Panc1 (cell line): ENCODE measurements at regions not wholly inside any gene's neighbourhood (a gene's known extent, or its start where the extent isn't known, plus 50 kb on each side); places are given as distances from the start of the nearest gene placed in this dataset.

ENCODE experiments used
- CTCF ChIP-seq: fragments of 450-650 bp; IDR thresholded peaks from 2 replicates; pipeline ENCODE4 v1.5.1; 2017; ENCODE audit warnings: mild to moderate bottlenecking
- POLR2AphosphoS5 ChIP-seq: IDR thresholded peaks from 2 replicates; pipeline ENCODE4 v1.6.1; 2012; ENCODE audit warnings: mild to moderate bottlenecking, low read depth, low read length, moderate library complexity
- REST ChIP-seq, 2 experiments: IDR thresholded peaks; 2 replicates each; pipeline ENCODE4 v1.6.1; 2011 to 2012; ENCODE audit warnings: low read depth in 2 of 2, control low read depth in 1 of 2, low read length in 1 of 2, mild to moderate bottlenecking in 1 of 2, moderate library complexity in 1 of 2; ENCODE audit not compliant: insufficient read depth in 1 of 2
- TCF7L2 ChIP-seq: IDR thresholded peaks from 2 replicates; pipeline ENCODE4 v1.6.1; 2011; ENCODE audit warnings: mild to moderate bottlenecking, low read depth, low read length, inconsistent platforms

- no peak for TF ChIP-seq CTCF
- no peak for TF ChIP-seq REST (IDR thresholded peaks at IDR 0.05; ENCODE audit: insufficient read depth in 1 of 2, low read depth in 2 of 2, low read length in 1 of 2)
- no peak for TF ChIP-seq TCF7L2
- no peak for TF ChIP-seq POLR2AphosphoS5
These were observed 117.9 kb downstream of the ETAA1 start for GRCh38 chr2:67515056-67515455.
